Parathyroid adenoma (tissue), 2 donors: ENCODE measurements at regions not wholly inside any gene's neighbourhood (a gene's known extent, or its start where the extent isn't known, plus 50 kb on each side); places are given as distances from the start of the nearest gene placed in this dataset.

Experiments used
- H2AFZ ChIP-seq: fragments of 300-600 bp; sonication (generic); one replicate; pipeline ENCODE4 v1.7.0; 2017; ENCODE audit warnings: antibody characterized with exemption, mild to moderate bottlenecking
- H3K27ac ChIP-seq: fragments of 300-600 bp; sonication (generic); one replicate; pipeline ENCODE4 v1.7.0; 2017
- H3K27me3 ChIP-seq: fragments of 300-600 bp; sonication (generic); one replicate; pipeline ENCODE4 v1.7.0; 2017; ENCODE audit warnings: low read length; ENCODE audit not compliant: control insufficient read depth, insufficient read depth
- H3K36me3 ChIP-seq: fragments of 300-600 bp; sonication (generic); one replicate; pipeline ENCODE4 v1.7.0; 2017; ENCODE audit warnings: low read length; ENCODE audit not compliant: control insufficient read depth, insufficient read depth
- H3K4me1 ChIP-seq: fragments of 300-600 bp; sonication (generic); one replicate; pipeline ENCODE4 v1.7.0; 2017; ENCODE audit warnings: control low read depth
- H3K4me2 ChIP-seq: fragments of 300-600 bp; sonication (generic); one replicate; pipeline ENCODE4 v1.7.0; 2017; ENCODE audit warnings: low read length
- H3K4me3 ChIP-seq: fragments of 300-600 bp; sonication (generic); one replicate; pipeline ENCODE4 v1.7.0; 2017; ENCODE audit warnings: low read depth, low read length
- H3K79me2 ChIP-seq: fragments of 300-600 bp; sonication (generic); one replicate; pipeline ENCODE4 v1.7.0; 2017; ENCODE audit warnings: control low read depth
- H3K9ac ChIP-seq: fragments of 300-600 bp; sonication (generic); one replicate; pipeline ENCODE4 v1.7.0; 2017; ENCODE audit warnings: mild to moderate bottlenecking
- H3K9me3 ChIP-seq: fragments of 300-600 bp; sonication (generic); one replicate; pipeline ENCODE4 v1.7.0; 2017; ENCODE audit warnings: low read length; ENCODE audit not compliant: control insufficient read depth
- CTCF ChIP-seq: fragments of 300-600 bp; sonication (generic); IDR thresholded peaks from one replicate; pipeline ENCODE4 v1.7.0; 2017; ENCODE audit warnings: antibody characterized with exemption, mild to moderate bottlenecking
- donor health status: primary hyperparathyroidism.

- Histone ChIP-seq H3K27me3 (no peaks in the 10 kb centered on the region), H3K36me3 (no peaks in the 10 kb centered on the region), H3K9me3 (no peaks in the 10 kb centered on the region), H3K9ac (no peak overlapping the region), H3K4me2 (no peak overlapping the region), H3K4me3 (no peak overlapping the region), H3K79me2 (no peaks in the 10 kb centered on the region), H3K27ac (no peak overlapping the region), H2AFZ (no peak overlapping the region), H3K4me1 (no peaks in the 10 kb centered on the region)
- TF ChIP-seq CTCF: no peak
Observed at GRCh38 chr17:72303787-72304733, 183.2 kb downstream of the SOX9 start.

GRCh38 chr17:72304859-72305258 lies 184.0 kb downstream of the SOX9 start:
- H3K36me3 ChIP-seq: no peaks in the 10 kb centered on the region
- H3K9me3 ChIP-seq: no peaks in the 10 kb centered on the region
- no peak overlapping the region for H3K4me3 ChIP-seq
- no peak overlapping the region for H3K9ac ChIP-seq
- no peaks in the 10 kb centered on the region for H3K27me3 ChIP-seq
- TF ChIP-seq CTCF: no peak
- H2AFZ ChIP-seq: no peak overlapping the region
- no peak overlapping the region for H3K4me2 ChIP-seq
- H3K4me1 ChIP-seq: no peaks in the 10 kb centered on the region
- H3K79me2 ChIP-seq: no peaks in the 10 kb centered on the region
- H3K27ac ChIP-seq: no peak overlapping the region

- no peak overlapping the region for H3K4me2 ChIP-seq
- no peaks in the 10 kb centered on the region for H3K27me3 ChIP-seq
- no peaks in the 10 kb centered on the region for H3K79me2 ChIP-seq
- TF ChIP-seq CTCF: no peak
- no peaks in the 10 kb centered on the region for H3K36me3 ChIP-seq
- H2AFZ ChIP-seq: no peak overlapping the region
- no peaks in the 10 kb centered on the region for H3K4me1 ChIP-seq
- no peak overlapping the region for H3K9ac ChIP-seq
- H3K9me3 ChIP-seq: no peaks in the 10 kb centered on the region
- H3K27ac ChIP-seq: no peak overlapping the region
- no peak overlapping the region for H3K4me3 ChIP-seq
Observed at GRCh38 chr17:72305472-72305871, 184.7 kb downstream of the SOX9 start.

GRCh38 chr17:72306037-72306436 lies 185.2 kb downstream of the SOX9 start:
- Histone ChIP-seq H3K27me3 (no peaks in the 10 kb centered on the region), H2AFZ (no peak overlapping the region), H3K4me3 (no peak overlapping the region), H3K79me2 (no peaks in the 10 kb centered on the region), H3K36me3 (no peaks in the 10 kb centered on the region), H3K9me3 (no peaks in the 10 kb centered on the region), H3K4me1 (no peaks in the 10 kb centered on the region), H3K9ac (no peak overlapping the region), H3K27ac (no peak overlapping the region), H3K4me2 (no peak overlapping the region)
- no peak for TF ChIP-seq CTCF

- H3K36me3 ChIP-seq: no peaks in the 10 kb centered on the region
- no peaks in the 10 kb centered on the region for H3K27me3 ChIP-seq
- no peaks in the 10 kb centered on the region for H3K9me3 ChIP-seq
- no peak for TF ChIP-seq CTCF
- H3K4me2 ChIP-seq: no peak overlapping the region
- no peak overlapping the region for H3K27ac ChIP-seq
- H3K4me1 ChIP-seq: no peaks in the 10 kb centered on the region
- H2AFZ ChIP-seq: no peak overlapping the region
- H3K4me3 ChIP-seq: no peak overlapping the region
- no peak overlapping the region for H3K9ac ChIP-seq
- H3K79me2 ChIP-seq: no peaks in the 10 kb centered on the region
Observed at GRCh38 chr17:72307836-72308235, 187.0 kb downstream of the SOX9 start.
